Brain microvascular endothelial cell (primary cell): ENCODE measurements at regions not wholly inside any gene's neighbourhood (a gene's known extent, or its start where the extent isn't known, plus 50 kb on each side); places are given as distances from the start of the nearest gene placed in this dataset.
"Not testable (repeated sequence)": the region's sequence is repeated elsewhere in the genome, so short reads cannot be mapped to it uniquely, and the experiment has no call there.

ENCODE experiments used
- DNase-seq: peaks from one replicate; pipeline ENCODE4 v3.0.0-alpha.2; 2020
- H3K27ac ChIP-seq: fragments of 250-450 bp; sonication (Bioruptor Pico); 2 replicates; pipeline ENCODE4 v1.5.1; 2020; ENCODE audit warnings: mild to moderate bottlenecking, moderate library complexity
- H3K27me3 ChIP-seq: fragments of 250-450 bp; sonication (Bioruptor Pico); replicated peaks from 2 replicates; pipeline ENCODE4 v1.5.1; 2020; ENCODE audit warnings: mild to moderate bottlenecking
- H3K36me3 ChIP-seq: fragments of 250-450 bp; sonication (Bioruptor Pico); replicated peaks from 2 replicates; pipeline ENCODE4 v1.5.1; 2020; ENCODE audit warnings: mild to moderate bottlenecking
- H3K4me3 ChIP-seq: 2 replicates; pipeline ENCODE4 v1.5.1; 2011; ENCODE audit warnings: low read depth, mild to moderate bottlenecking, control low read depth, low read length, moderate library complexity
- in situ Hi-C: cut with HindIII; loops from 2 replicates; pipeline ENCODE4 v1.10.0; 2017; ENCODE audit warnings: low sequenced_read_pairs, low pct_ligation_motif_present
- TF ChIP-seq, protein P1 (sequence below): IDR thresholded peaks from 2 replicates; pipeline ENCODE4 v1.5.1; 2011; ENCODE audit warnings: low read depth, mild to moderate bottlenecking, moderate library complexity, low read length, control low read depth, inconsistent platforms; ENCODE audit errors: missing control alignments

DNA sequence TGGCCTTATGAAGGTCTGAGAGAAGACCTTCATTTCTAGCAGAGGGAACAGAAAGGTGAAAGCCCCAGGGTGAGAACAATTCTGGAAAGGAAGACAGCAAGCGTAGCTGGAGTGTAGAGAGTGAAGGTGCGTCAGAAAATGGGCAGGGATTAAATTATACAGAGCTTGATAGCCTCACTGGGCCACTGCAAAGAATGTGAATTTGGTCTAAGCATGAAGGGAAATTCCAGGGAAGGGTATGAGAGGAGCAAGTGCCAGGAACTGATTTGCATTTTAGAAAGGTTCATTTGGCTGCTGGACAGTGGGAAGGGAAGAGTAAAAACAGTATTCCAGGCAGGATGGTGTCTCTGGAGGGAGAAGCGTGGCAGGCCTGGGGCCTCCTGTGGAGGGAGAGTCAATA, 274.1 kb upstream of the ASIC2 start:
- TF ChIP-seq, protein P1, sequence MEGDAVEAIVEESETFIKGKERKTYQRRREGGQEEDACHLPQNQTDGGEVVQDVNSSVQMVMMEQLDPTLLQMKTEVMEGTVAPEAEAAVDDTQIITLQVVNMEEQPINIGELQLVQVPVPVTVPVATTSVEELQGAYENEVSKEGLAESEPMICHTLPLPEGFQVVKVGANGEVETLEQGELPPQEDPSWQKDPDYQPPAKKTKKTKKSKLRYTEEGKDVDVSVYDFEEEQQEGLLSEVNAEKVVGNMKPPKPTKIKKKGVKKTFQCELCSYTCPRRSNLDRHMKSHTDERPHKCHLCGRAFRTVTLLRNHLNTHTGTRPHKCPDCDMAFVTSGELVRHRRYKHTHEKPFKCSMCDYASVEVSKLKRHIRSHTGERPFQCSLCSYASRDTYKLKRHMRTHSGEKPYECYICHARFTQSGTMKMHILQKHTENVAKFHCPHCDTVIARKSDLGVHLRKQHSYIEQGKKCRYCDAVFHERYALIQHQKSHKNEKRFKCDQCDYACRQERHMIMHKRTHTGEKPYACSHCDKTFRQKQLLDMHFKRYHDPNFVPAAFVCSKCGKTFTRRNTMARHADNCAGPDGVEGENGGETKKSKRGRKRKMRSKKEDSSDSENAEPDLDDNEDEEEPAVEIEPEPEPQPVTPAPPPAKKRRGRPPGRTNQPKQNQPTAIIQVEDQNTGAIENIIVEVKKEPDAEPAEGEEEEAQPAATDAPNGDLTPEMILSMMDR: no peak
- H3K27ac ChIP-seq: no peak overlapping the region
- H3K27me3 ChIP-seq: no peaks in the 10 kb centered on the region
- H3K36me3 ChIP-seq: no peaks in the 10 kb centered on the region
- no peak overlapping the region for H3K4me3 ChIP-seq
- in situ Hi-C loops: no loop called here
- no peak for DNase-seq

DNA sequence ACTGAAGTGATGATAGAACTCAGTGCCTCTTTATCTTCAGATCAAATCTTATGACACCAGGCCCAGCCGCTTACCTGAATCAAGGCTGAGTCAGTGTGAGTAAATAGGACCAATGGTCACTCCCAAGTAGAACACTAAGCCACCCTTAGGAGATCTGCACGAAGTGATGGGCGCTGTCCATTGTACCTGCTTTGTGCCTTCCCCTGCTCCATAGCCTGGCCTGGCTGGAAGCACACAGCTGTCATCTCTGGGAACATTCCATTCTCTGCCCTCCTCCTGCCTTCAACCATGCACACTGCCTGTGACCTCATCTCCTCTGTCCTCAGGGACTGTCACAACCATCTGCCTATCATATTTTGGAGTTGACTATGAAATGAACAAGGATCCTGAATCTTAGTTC, 279.5 kb upstream of the ASIC2 start:
- Histone ChIP-seq H3K27ac (no peak overlapping the region), H3K27me3 (no peaks in the 10 kb centered on the region), H3K36me3 (no peaks in the 10 kb centered on the region), H3K4me3 (no peak overlapping the region)
- TF ChIP-seq, protein P1: no peak
- no peak for DNase-seq
- in situ Hi-C loops: no loop called here

DNA sequence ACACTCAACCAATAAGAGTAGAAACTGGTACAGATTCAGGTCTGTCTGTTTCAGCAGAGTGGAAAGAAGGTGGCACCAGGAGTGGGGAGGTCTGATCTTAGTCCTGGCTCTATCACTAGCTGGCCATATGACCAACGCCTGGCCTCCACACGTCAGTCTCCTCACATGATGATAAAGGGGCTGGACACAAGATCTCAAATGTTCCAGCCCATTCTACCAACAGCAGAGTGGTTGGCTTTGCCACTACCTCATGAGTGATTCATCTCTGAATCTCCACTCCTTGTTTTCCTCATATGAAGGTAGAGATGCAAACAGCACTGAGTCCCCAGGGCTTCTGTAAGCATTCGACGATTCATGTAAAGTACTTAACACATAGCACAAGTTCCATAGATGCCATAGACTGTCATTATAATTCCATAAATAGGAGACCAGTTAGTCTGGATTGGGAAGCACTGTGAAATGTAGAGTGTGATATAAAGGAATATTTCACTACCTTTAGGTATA, 281.9 kb upstream of the ASIC2 start:
- DNase-seq: no peak
- Histone ChIP-seq H3K27ac (no peak overlapping the region), H3K4me3 (no peak overlapping the region), H3K36me3 (no peaks in the 10 kb centered on the region), H3K27me3 (no peaks in the 10 kb centered on the region)
- in situ Hi-C loops: no loop called here
- TF ChIP-seq, protein P1: no peak

DNA sequence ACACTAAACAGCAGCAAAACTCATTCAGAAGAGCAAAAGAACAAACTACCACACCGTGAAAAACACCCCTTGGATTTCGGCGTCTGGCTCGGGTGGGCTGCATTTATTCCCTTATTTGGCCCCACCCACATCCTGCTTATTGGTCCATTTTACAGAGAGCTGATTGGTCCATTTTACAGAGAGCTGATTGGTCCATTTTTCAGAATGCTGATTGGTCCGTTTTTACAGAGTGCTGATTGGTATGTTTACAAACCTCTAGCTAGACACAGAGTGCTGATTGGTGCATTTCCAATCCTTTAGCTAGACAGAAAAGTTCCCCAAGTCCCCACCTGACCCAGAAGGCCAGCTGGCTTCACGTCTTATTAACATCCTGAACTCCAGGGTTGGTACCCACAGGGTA, 286.6 kb upstream of the ASIC2 start:
- in situ Hi-C loops, H3K27ac ChIP-seq, DNase-seq, H3K36me3 ChIP-seq, H3K4me3 ChIP-seq, H3K27me3 ChIP-seq: not testable (repeated sequence)

DNA sequence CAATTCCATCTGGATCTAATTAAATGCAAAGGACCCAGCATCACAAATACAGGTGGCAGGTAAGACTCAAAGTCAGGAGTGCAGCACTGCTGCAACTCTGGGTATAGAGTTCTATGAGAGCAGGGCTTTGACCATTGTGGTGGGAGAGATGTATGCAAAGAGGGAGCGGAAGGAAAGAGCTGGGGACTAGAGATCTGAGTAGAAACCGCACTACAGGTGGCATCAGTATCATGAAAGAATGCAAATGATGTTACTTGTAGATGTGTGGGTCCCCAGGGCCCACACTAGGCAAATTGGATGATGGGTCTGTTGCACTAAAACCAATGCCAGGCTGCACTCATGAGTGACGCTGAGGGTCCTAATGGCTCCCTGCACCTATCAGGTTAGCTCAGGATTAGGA, 287.1 kb upstream of the ASIC2 start:
- H3K27me3 ChIP-seq: no peaks in the 10 kb centered on the region
- in situ Hi-C loops: no loop called here
- no peak for DNase-seq
- TF ChIP-seq, protein P1: no peak
- H3K4me3 ChIP-seq: no peak overlapping the region
- no peaks in the 10 kb centered on the region for H3K36me3 ChIP-seq
- H3K27ac ChIP-seq: no peak overlapping the region

DNA sequence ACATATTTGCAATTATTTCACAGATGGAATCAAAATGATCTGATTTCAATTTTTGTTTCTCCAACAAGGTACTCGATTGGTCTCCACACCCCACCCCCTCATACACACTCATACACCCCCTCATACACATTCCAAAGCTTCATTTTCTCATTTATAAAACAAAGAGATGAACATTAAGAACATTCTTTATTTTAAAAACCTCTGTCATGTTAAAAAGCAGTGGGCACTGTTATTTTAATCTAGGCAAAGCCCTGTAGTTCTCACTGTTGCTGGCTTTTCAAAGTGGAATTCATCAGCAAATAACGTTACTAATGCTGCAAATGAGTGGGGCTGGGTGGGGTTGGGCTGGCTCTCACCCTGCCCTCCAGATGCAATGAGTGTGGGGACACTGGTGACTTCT, 289.6 kb upstream of the ASIC2 start:
- in situ Hi-C loops: no loop called here
- TF ChIP-seq, protein P1: no peak

More for the DNA sequence above, 289.6 kb upstream of the ASIC2 start:
- no peak for DNase-seq
- no peaks in the 10 kb centered on the region for H3K27me3 ChIP-seq
- no peak overlapping the region for H3K4me3 ChIP-seq
- H3K27ac ChIP-seq: no peak overlapping the region
- H3K36me3 ChIP-seq: no peaks in the 10 kb centered on the region
